Prostate gland (tissue), 2 donors: ENCODE measurements at regions not wholly inside any gene's neighbourhood (a gene's known extent, or its start where the extent isn't known, plus 50 kb on each side); places are given as distances from the start of the nearest gene placed in this dataset.

ENCODE experiments used
- DNase-seq: peaks from one replicate; pipeline ENCODE4 v3.0.0-alpha.2; 2019; ENCODE audit warnings: low spot score
- H3K27ac ChIP-seq, 2 donors: fragments of 200-600 bp; sonication (generic); 2 replicates each; pipeline ENCODE4 v1.5.1; 2017 to 2019
- H3K27me3 ChIP-seq: fragments of 200-600 bp; sonication (generic); replicated peaks from 2 replicates; pipeline ENCODE4 v1.5.1; 2019; ENCODE audit not compliant: insufficient read depth
- H3K36me3 ChIP-seq, 2 donors: fragments of 200-600 bp; sonication (generic); 1 replicate in 1 of 2; 2 replicates in 1 of 2; pipeline versions ENCODE4 v1.5.1 to v1.8.1; 2017 to 2019
- H3K4me1 ChIP-seq: fragments of 200-600 bp; sonication (generic); replicated peaks from 2 replicates; pipeline ENCODE4 v1.5.1; 2019
- H3K4me3 ChIP-seq, 2 donors: fragments of 200-600 bp; sonication (generic); 2 replicates each; pipeline ENCODE4 v1.5.1; 2017 to 2019
- H3K9me3 ChIP-seq: fragments of 200-600 bp; sonication (generic); 2 replicates; pipeline ENCODE4 v1.5.1; 2017
- POLR2A ChIP-seq: fragments of 450-650 bp; IDR thresholded peaks from one replicate; pipeline ENCODE4 v1.6.1; 2016; ENCODE audit warnings: antibody characterized with exemption, mild to moderate bottlenecking
- POLR2AphosphoS5 ChIP-seq: sonication (generic); formaldehyde crosslinking; IDR thresholded peaks from one replicate; pipeline ENCODE4 v1.6.1; 2017; ENCODE audit warnings: antibody characterized with exemption
- WGBS: methylation state at CpG from one replicate; pipeline ENCODE4 v1.1.5; 2018; 5-methylcytosine and 5-hydroxymethylcytosine counted together
- intact Hi-C: fragments of 100-400 bp; cut with DNase I; formaldehyde crosslinking; loops from one replicate; pipeline ENCODE4 v1.14.2; 2022
- small RNA-seq, 2 donors: library from RNA; depleted of rRNA; stranded (forward); fragments of <200 nt; gene quantifications; one replicate each; pipeline ENCODE3, GENCODE V24; 2016
- TF ChIP-seq, protein P1 (sequence below), 4 experiments: fragments of 200-600 bp in 2 of 4; fragments of 450-650 bp in 2 of 4; sonication (generic) in 2 of 4; IDR thresholded peaks; 1 replicate in 3 of 4; 2 replicates in 1 of 4; pipeline ENCODE4 v1.5.1; 2016 to 2019; ENCODE audit warnings: antibody characterized with exemption in 4 of 4, mild to moderate bottlenecking in 2 of 4, moderate library complexity in 2 of 4

- H3K36me3 ChIP-seq, result no peaks in the 10 kb centered on the region
- no peaks in the 10 kb centered on the region for H3K9me3 ChIP-seq
- no peak for DNase-seq
- H3K27ac ChIP-seq, result no peak overlapping the region
- H3K4me3 ChIP-seq, result no peak overlapping the region
- no peaks in the 10 kb centered on the region for H3K4me1 ChIP-seq
- WGBS, result 35% methylated on average over 2 of the region's 2 CpGs
- no peak for TF ChIP-seq POLR2A
- TF ChIP-seq, protein P1, sequence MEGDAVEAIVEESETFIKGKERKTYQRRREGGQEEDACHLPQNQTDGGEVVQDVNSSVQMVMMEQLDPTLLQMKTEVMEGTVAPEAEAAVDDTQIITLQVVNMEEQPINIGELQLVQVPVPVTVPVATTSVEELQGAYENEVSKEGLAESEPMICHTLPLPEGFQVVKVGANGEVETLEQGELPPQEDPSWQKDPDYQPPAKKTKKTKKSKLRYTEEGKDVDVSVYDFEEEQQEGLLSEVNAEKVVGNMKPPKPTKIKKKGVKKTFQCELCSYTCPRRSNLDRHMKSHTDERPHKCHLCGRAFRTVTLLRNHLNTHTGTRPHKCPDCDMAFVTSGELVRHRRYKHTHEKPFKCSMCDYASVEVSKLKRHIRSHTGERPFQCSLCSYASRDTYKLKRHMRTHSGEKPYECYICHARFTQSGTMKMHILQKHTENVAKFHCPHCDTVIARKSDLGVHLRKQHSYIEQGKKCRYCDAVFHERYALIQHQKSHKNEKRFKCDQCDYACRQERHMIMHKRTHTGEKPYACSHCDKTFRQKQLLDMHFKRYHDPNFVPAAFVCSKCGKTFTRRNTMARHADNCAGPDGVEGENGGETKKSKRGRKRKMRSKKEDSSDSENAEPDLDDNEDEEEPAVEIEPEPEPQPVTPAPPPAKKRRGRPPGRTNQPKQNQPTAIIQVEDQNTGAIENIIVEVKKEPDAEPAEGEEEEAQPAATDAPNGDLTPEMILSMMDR (IDR thresholded peaks at IDR 0.05), result no peak
- no peak for TF ChIP-seq POLR2AphosphoS5
- no peaks in the 10 kb centered on the region for H3K27me3 ChIP-seq
- intact Hi-C loops, result no loop called here
Observed at GRCh38 chr4:44806071-44806470, 79.7 kb upstream of the GNPDA2 start.

GRCh38 chr4:44804301-44804700, 77.9 kb upstream of the GNPDA2 start:
- intact Hi-C loops, result no loop called here
- Histone ChIP-seq H3K27me3 (no peaks in the 10 kb centered on the region), H3K4me3 (no peak overlapping the region), H3K4me1 (no peaks in the 10 kb centered on the region), H3K27ac (no peak overlapping the region), H3K36me3 (no peaks in the 10 kb centered on the region), H3K9me3 (no peaks in the 10 kb centered on the region)
- TF ChIP-seq POLR2A, result no peak
- TF ChIP-seq POLR2AphosphoS5, result no peak
- TF ChIP-seq, protein P1 (IDR thresholded peaks at IDR 0.05), result no peak
- WGBS, result 94% methylated on average over 1 of the region's 1 CpG
- DNase-seq, result no peak

GRCh38 chr4:44801384-44801783, 75.0 kb upstream of the GNPDA2 start:
- H3K4me3 ChIP-seq, result no peak overlapping the region
- WGBS, result 47% methylated on average over 1 of the region's 1 CpG
- H3K9me3 ChIP-seq, result no peaks in the 10 kb centered on the region
- no peak overlapping the region for H3K27ac ChIP-seq
- intact Hi-C loops, result no loop called here
- H3K36me3 ChIP-seq, result no peaks in the 10 kb centered on the region
- TF ChIP-seq POLR2A, result no peak
- TF ChIP-seq POLR2AphosphoS5, result no peak
- TF ChIP-seq, protein P1 (IDR thresholded peaks at IDR 0.05), result no peak
- H3K4me1 ChIP-seq, result no peaks in the 10 kb centered on the region
- no peak for DNase-seq
- no peaks in the 10 kb centered on the region for H3K27me3 ChIP-seq

DNA sequence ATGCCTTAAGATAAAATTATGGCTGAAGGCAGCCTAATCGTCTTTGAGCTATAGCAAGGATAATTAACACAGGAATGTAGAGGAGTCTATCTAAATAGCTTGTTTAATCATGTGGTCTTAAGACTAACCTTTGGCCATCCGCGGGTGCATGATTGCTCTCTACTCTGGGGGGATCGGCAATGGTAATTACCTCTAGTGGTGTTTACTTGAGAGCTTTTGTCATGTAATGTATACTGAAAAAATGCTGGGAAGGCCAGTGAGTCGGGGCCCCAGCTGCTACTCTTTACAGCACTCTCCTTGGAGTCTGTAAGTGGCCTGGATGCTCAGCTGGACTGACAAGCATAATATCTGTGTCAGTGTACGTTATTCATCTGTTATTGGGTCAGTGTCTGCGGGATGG, 65.5 kb upstream of the GNPDA2 start:
- H3K4me1 ChIP-seq, result no peaks in the 10 kb centered on the region
- H3K27ac ChIP-seq, result no peak overlapping the region
- no peak for DNase-seq
- no peaks in the 10 kb centered on the region for H3K9me3 ChIP-seq
- no peak overlapping the region for H3K4me3 ChIP-seq
- 57% methylated on average over 7 of the region's 7 CpGs for WGBS
- no peaks in the 10 kb centered on the region for H3K27me3 ChIP-seq
- intact Hi-C loops, result no loop called here
- no peaks in the 10 kb centered on the region for H3K36me3 ChIP-seq
- TF ChIP-seq POLR2AphosphoS5 (no peak), POLR2A (no peak)
- TF ChIP-seq, protein P1 (IDR thresholded peaks at IDR 0.05), result no peak

- Histone ChIP-seq H3K27me3 (no peaks in the 10 kb centered on the region), H3K27ac (no peak overlapping the region), H3K36me3 (no peaks in the 10 kb centered on the region), H3K4me3 (no peak overlapping the region), H3K4me1 (no peaks in the 10 kb centered on the region), H3K9me3 (no peaks in the 10 kb centered on the region)
- 39% methylated on average over 1 of the region's 1 CpG for WGBS
- intact Hi-C loops, result no loop called here
- DNase-seq, result no peak
- TF ChIP-seq, protein P1 (IDR thresholded peaks at IDR 0.05), result no peak
- TF ChIP-seq POLR2AphosphoS5 (no peak), POLR2A (no peak)
Observed at GRCh38 chr4:44777115-44777514, 50.8 kb upstream of the GNPDA2 start.

Small RNA genes in the stretch of these regions (small RNA-seq; reads per million reads assigned to genes)
- 0 reads per million in 2 donors for gene RNU6-931P
